ENCODE measurements at regions not wholly inside any gene's neighbourhood (a gene's known extent, or its start where the extent isn't known, plus 50 kb on each side); places are given as distances from the start of the nearest gene placed in this dataset.

DNA sequence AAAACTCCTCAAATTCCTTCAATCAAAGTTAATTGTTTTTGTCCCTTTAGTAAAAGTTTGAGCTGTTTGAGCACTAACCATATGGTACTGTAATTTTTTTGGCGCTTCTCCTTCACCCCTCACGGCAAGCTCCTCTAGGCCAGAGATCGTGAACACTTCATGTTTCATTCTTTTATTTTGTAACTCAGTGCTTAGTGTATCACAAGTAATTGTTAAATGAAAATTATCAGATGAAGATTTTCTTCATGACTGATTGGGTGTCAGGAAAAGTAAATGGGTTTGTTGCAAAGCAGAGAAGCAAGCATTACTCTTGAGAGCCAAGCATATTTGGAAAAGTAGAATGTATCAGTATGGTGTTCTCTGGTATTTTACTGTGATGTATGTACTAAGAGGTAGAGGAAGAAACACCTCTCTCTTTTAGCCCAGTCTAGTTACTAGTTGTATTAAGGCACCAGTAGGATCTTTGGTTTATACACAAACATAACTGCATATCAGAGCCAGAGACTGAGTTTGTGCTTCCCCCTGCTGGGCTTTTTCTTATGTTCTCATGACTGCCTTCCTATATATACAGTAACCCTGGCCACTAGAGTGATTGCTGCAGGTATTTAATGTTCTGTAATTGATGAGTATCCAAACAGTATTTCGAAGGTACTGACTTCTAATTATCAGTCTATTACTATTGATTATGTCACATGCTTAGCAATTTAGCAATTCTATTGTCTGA lies 202.3 kb upstream of the KLHL1 start:
- Histone ChIP-seq H3K79me2 (ENCODE audit: insufficient read depth, low read length) (no peaks in the 10 kb centered on the region), H3K9ac (ENCODE audit: insufficient read depth, low read depth, low read length) (no peak overlapping the region), H3K27me3 (ENCODE audit: control insufficient read depth in 1 of 2, insufficient read depth in 2 of 2, low read length in 2 of 2) (no peaks in the 10 kb centered on the region), H3K4me2 (ENCODE audit: low read depth, low read length) (no peak overlapping the region), H4K20me1 (ENCODE audit: insufficient read depth, low read length) (no peaks in the 10 kb centered on the region), H2AFZ (ENCODE audit: low read length) (no peak overlapping the region), H3K27ac (ENCODE audit: extremely low read length, insufficient read depth, low read length) (no peak overlapping the region), H3K4me3 (replicated peaks in 1 of 3; ENCODE audit: insufficient read depth in 1 of 3, low read depth in 2 of 3, low read length in 3 of 3) (no peak overlapping the region), H3K36me3 (replicated peaks in 1 of 2; ENCODE audit: control insufficient read depth in 1 of 2, insufficient read depth in 2 of 2, low read length in 2 of 2) (no peaks in the 10 kb centered on the region), H3K4me1 (ENCODE audit: insufficient read depth, low read length) (no peaks in the 10 kb centered on the region), H3K9me3 (ENCODE audit: low read length) (no peaks in the 10 kb centered on the region)
- FAIRE-seq: no peak
- no TSS peak for BruUV-seq (replicated peaks)
- WGBS (ENCODE audit: low lambda C conversion rate): 35% methylated on average over 4 of the region's 4 CpGs
- in situ Hi-C loops (cut with HindIII; ENCODE audit: extremely low pct_ligation_motif_present, low pct_unique_long_range_greater_than_20kb): loop anchor here (5.0 to 25.0 kb wide), 2 partner anchors 213 to 773 kb away; no protein-coding TSS in a partner anchor
- CTCF ChIA-PET (ENCODE audit: low intra/inter-chr PET ratio, low total read pairs): interaction anchor here (2.1 kb wide), 1 partner anchor 212 kb away, joined by 29 read pairs; no protein-coding TSS in a partner anchor
- TF ChIP-seq SMC3 (IDR thresholded peaks at IDR 0.05; ENCODE audit: low read length) (peak; percentile 34; the same call in 1 of the 2 replicates), STAG1 (CRISPR knock-in tag; IDR thresholded peaks at IDR 0.05) (peak; percentile 77), MBNL3 (CRISPR knock-in tag; conservative IDR thresholded peaks at IDR 0.05) (no peak)
- TF ChIP-seq, protein P1, sequence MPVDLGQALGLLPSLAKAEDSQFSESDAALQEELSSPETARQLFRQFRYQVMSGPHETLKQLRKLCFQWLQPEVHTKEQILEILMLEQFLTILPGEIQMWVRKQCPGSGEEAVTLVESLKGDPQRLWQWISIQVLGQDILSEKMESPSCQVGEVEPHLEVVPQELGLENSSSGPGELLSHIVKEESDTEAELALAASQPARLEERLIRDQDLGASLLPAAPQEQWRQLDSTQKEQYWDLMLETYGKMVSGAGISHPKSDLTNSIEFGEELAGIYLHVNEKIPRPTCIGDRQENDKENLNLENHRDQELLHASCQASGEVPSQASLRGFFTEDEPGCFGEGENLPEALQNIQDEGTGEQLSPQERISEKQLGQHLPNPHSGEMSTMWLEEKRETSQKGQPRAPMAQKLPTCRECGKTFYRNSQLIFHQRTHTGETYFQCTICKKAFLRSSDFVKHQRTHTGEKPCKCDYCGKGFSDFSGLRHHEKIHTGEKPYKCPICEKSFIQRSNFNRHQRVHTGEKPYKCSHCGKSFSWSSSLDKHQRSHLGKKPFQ (CRISPR knock-in tag; IDR thresholded peaks at IDR 0.05; ENCODE audit: insufficient replicate concordance): no peak
- TF ChIP-seq, protein P2, sequence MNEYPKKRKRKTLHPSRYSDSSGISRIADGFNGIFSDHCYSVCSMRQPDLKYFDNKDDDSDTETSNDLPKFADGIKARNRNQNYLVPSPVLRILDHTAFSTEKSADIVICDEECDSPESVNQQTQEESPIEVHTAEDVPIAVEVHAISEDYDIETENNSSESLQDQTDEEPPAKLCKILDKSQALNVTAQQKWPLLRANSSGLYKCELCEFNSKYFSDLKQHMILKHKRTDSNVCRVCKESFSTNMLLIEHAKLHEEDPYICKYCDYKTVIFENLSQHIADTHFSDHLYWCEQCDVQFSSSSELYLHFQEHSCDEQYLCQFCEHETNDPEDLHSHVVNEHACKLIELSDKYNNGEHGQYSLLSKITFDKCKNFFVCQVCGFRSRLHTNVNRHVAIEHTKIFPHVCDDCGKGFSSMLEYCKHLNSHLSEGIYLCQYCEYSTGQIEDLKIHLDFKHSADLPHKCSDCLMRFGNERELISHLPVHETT (CRISPR knock-in tag; conservative IDR thresholded peaks at IDR 0.05): no peak
- TF ChIP-seq, protein P3, sequence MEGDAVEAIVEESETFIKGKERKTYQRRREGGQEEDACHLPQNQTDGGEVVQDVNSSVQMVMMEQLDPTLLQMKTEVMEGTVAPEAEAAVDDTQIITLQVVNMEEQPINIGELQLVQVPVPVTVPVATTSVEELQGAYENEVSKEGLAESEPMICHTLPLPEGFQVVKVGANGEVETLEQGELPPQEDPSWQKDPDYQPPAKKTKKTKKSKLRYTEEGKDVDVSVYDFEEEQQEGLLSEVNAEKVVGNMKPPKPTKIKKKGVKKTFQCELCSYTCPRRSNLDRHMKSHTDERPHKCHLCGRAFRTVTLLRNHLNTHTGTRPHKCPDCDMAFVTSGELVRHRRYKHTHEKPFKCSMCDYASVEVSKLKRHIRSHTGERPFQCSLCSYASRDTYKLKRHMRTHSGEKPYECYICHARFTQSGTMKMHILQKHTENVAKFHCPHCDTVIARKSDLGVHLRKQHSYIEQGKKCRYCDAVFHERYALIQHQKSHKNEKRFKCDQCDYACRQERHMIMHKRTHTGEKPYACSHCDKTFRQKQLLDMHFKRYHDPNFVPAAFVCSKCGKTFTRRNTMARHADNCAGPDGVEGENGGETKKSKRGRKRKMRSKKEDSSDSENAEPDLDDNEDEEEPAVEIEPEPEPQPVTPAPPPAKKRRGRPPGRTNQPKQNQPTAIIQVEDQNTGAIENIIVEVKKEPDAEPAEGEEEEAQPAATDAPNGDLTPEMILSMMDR (CRISPR knock-in tag; IDR thresholded peaks at IDR 0.05): peak; percentile 57
- POLR2A ChIA-PET: no interaction called here
- peak; percentile 58 for DNase-seq (ENCODE audit: low spot score)
- intact Hi-C loops (cut with micrococcal nuclease; ENCODE audit: unreplicated experiment): loop anchor here (1.0 kb wide), 2 partner anchors 212 to 773 kb away; no protein-coding TSS in a partner anchor
- peak; percentile 97 for ATAC-seq
